Astrocyte (in vitro differentiated cells and primary cell): ENCODE measurements at regions not wholly inside any gene's neighbourhood (a gene's known extent, or its start where the extent isn't known, plus 50 kb on each side); places are given as distances from the start of the nearest gene placed in this dataset.
"Not testable (repeated sequence)": the region's sequence is repeated elsewhere in the genome, so short reads cannot be mapped to it uniquely, and the experiment has no call there.

Experiments used
- DNase-seq: peaks from one replicate; pipeline ENCODE4 v3.0.0-alpha.2; 2010; ENCODE audit warnings: low read depth
- FAIRE-seq: peaks from 2 replicates; lab custom pipeline; 2011; peaks lifted over from hg19 to GRCh38; lab: Jason Lieb, UNC
- H2AFZ ChIP-seq: 2 replicates; pipeline ENCODE4 v1.6.0; 2012; ENCODE audit warnings: low read depth, low read length, inconsistent platforms
- H3K27ac ChIP-seq: 2 replicates; pipeline ENCODE4 v1.5.1; 2011; ENCODE audit warnings: low read depth, low read length, inconsistent platforms
- H3K27me3 ChIP-seq: 2 replicates; pipeline ENCODE4 v1.6.0; 2011; ENCODE audit warnings: low read length, inconsistent platforms; ENCODE audit not compliant: insufficient read depth
- H3K36me3 ChIP-seq: 2 replicates; pipeline ENCODE4 v1.5.1; 2011; ENCODE audit warnings: low read length, inconsistent platforms; ENCODE audit not compliant: insufficient read depth
- H3K4me1 ChIP-seq: 2 replicates; pipeline ENCODE4 v1.5.1; 2011; ENCODE audit warnings: low read length, inconsistent platforms; ENCODE audit not compliant: insufficient read depth
- H3K4me2 ChIP-seq: 2 replicates; pipeline ENCODE4 v1.6.0; 2012; ENCODE audit warnings: low read length, inconsistent platforms
- H3K4me3 ChIP-seq: 2 replicates; pipeline ENCODE4 v1.5.1; 2011; ENCODE audit warnings: low read depth, mild to moderate bottlenecking, low read length, inconsistent platforms; ENCODE audit not compliant: insufficient read depth
- H3K79me2 ChIP-seq: 2 replicates; pipeline ENCODE4 v1.6.0; 2012; ENCODE audit warnings: mild to moderate bottlenecking, low read length, inconsistent platforms; ENCODE audit not compliant: insufficient read depth
- H3K9ac ChIP-seq: 2 replicates; pipeline ENCODE4 v1.6.0; 2012; ENCODE audit warnings: mild to moderate bottlenecking, low read length, inconsistent platforms
- H3K9me3 ChIP-seq: 2 replicates; pipeline ENCODE4 v1.5.1; 2012; ENCODE audit warnings: low read depth, mild to moderate bottlenecking, low read length, inconsistent platforms; ENCODE audit not compliant: insufficient read depth
- H4K20me1 ChIP-seq: 2 replicates; pipeline ENCODE4 v1.6.0; 2012; ENCODE audit warnings: low read length, inconsistent platforms; ENCODE audit not compliant: insufficient read depth
- H3K27ac Mint-ChIP-seq: one replicate; pipeline ENCODE4 v1.8.0; 2021; ENCODE audit warnings: mild to moderate bottlenecking, mixed read lengths; ENCODE audit not compliant: unreplicated experiment
- H3K27me3 Mint-ChIP-seq: one replicate; pipeline ENCODE4 v1.8.0; 2021; ENCODE audit warnings: low read depth, mixed read lengths; ENCODE audit not compliant: unreplicated experiment
- H3K36me3 Mint-ChIP-seq: one replicate; pipeline ENCODE4 v1.8.0; 2021; ENCODE audit warnings: low read depth, mixed read lengths; ENCODE audit not compliant: unreplicated experiment
- H3K4me1 Mint-ChIP-seq: one replicate; pipeline ENCODE4 v1.8.0; 2021; ENCODE audit warnings: low read depth, mixed read lengths; ENCODE audit not compliant: unreplicated experiment
- H3K4me3 Mint-ChIP-seq: one replicate; pipeline ENCODE4 v1.8.0; 2021; ENCODE audit warnings: mild to moderate bottlenecking, moderate library complexity, mixed read lengths; ENCODE audit not compliant: unreplicated experiment
- H3K9me3 Mint-ChIP-seq: one replicate; pipeline ENCODE4 v1.8.0; 2021; ENCODE audit warnings: mild to moderate bottlenecking, mixed read lengths; ENCODE audit not compliant: unreplicated experiment
- CTCF ChIP-seq: IDR thresholded peaks from 2 replicates; pipeline ENCODE4 v1.5.1; 2011; ENCODE audit warnings: low read depth, mild to moderate bottlenecking, inconsistent platforms, low read length, moderate library complexity; ENCODE audit not compliant: insufficient read depth
- EZH2 ChIP-seq: IDR thresholded peaks from 2 replicates; pipeline ENCODE4 v1.6.1; 2012; ENCODE audit warnings: mild to moderate bottlenecking, low read length, inconsistent platforms; ENCODE audit not compliant: insufficient read depth

- Histone ChIP-seq H3K79me2 (no peaks in the 10 kb centered on the region), H2AFZ (no peak overlapping the region), H3K27ac (no peak overlapping the region), H3K4me1 (no peaks in the 10 kb centered on the region), H3K27me3 (no peaks in the 10 kb centered on the region), H3K4me2 (no peak overlapping the region), H3K36me3 (no peaks in the 10 kb centered on the region), H3K4me3 (no peak overlapping the region), H4K20me1 (no peaks in the 10 kb centered on the region), H3K9ac (no peak overlapping the region), H3K9me3 (peaks cover 8% of the 10 kb centered on the region)
- FAIRE-seq: no peak
- H3K4me3 Mint-ChIP-seq: no peak overlapping the region
- H3K36me3 Mint-ChIP-seq: no peaks in the 10 kb centered on the region
- H3K9me3 Mint-ChIP-seq: no peaks in the 10 kb centered on the region
- no peak overlapping the region for H3K27ac Mint-ChIP-seq
- no peak for DNase-seq
- H3K4me1 Mint-ChIP-seq: no peaks in the 10 kb centered on the region
- peaks cover 7% of the 10 kb centered on the region for H3K27me3 Mint-ChIP-seq
- TF ChIP-seq CTCF: no peak
- TF ChIP-seq EZH2: no peak
Observed at GRCh38 chr9:90162819-90163218, 479.8 kb downstream of the DIRAS2 start.

GRCh38 chr9:90165281-90165680 lies 477.3 kb downstream of the DIRAS2 start:
- no peaks in the 10 kb centered on the region for H3K4me1 ChIP-seq
- FAIRE-seq (no peak), DNase-seq (no peak)
- H3K27me3 Mint-ChIP-seq: no peaks in the 10 kb centered on the region
- H3K36me3 Mint-ChIP-seq: no peaks in the 10 kb centered on the region
- TF ChIP-seq EZH2 (no peak), CTCF (no peak)
- H3K4me2 ChIP-seq: no peak overlapping the region
- no peak overlapping the region for H3K4me3 Mint-ChIP-seq
- H3K27ac Mint-ChIP-seq: no peak overlapping the region
- H4K20me1 ChIP-seq: no peaks in the 10 kb centered on the region
- H3K27ac ChIP-seq: no peak overlapping the region
- H2AFZ ChIP-seq: no peak overlapping the region
- no peaks in the 10 kb centered on the region for H3K79me2 ChIP-seq
- no peak overlapping the region for H3K9ac ChIP-seq
- no peak overlapping the region for H3K4me3 ChIP-seq
- peaks cover 8% of the 10 kb centered on the region for H3K9me3 ChIP-seq
- H3K9me3 Mint-ChIP-seq: no peaks in the 10 kb centered on the region
- no peaks in the 10 kb centered on the region for H3K4me1 Mint-ChIP-seq
- no peaks in the 10 kb centered on the region for H3K36me3 ChIP-seq
- no peaks in the 10 kb centered on the region for H3K27me3 ChIP-seq

- H4K20me1 ChIP-seq, H3K4me3 Mint-ChIP-seq, H3K36me3 ChIP-seq, H3K9me3 ChIP-seq, H3K27me3 ChIP-seq, H3K4me1 Mint-ChIP-seq, H3K79me2 ChIP-seq, H3K27me3 Mint-ChIP-seq, H3K27ac ChIP-seq, H3K9me3 Mint-ChIP-seq, FAIRE-seq, H3K36me3 Mint-ChIP-seq, H3K27ac Mint-ChIP-seq, DNase-seq, H3K4me1 ChIP-seq, H3K4me2 ChIP-seq, H3K4me3 ChIP-seq, H3K9ac ChIP-seq, H2AFZ ChIP-seq: not testable (repeated sequence)
Observed at GRCh38 chr9:90166374-90166773, 476.2 kb downstream of the DIRAS2 start.
